Body of pancreas (tissue), 4 donors: ENCODE measurements at regions not wholly inside any gene's neighbourhood (a gene's known extent, or its start where the extent isn't known, plus 50 kb on each side); places are given as distances from the start of the nearest gene placed in this dataset.

Source experiments
- ATAC-seq: fragments of 150-250 bp; one replicate; pipeline ENCODE4 v1.9.1; 2016
- DNase-seq, 4 donors: peaks; one replicate each; pipeline ENCODE4 v3.0.0-alpha.2; 2019
- H3K27ac ChIP-seq, 4 donors: fragments of 200-600 bp; sonication (generic); 1 replicate in 3 of 4; 2 replicates in 1 of 4; pipeline versions ENCODE4 v1.5.1 to v1.6.1; 2016 to 2019; ENCODE audit warnings: mild to moderate bottlenecking in 1 of 4, mixed read lengths in 1 of 4, moderate library complexity in 1 of 4
- H3K27me3 ChIP-seq, 2 donors: fragments of 200-600 bp; sonication (generic); one replicate each; pipeline ENCODE4 v1.6.0; 2016; ENCODE audit warnings: mild to moderate bottlenecking in 1 of 2
- H3K36me3 ChIP-seq, 2 donors: fragments of 200-600 bp; sonication (generic); replicated peaks in 1 of 2; 2 replicates each; pipeline ENCODE4 v1.5.1; 2016; ENCODE audit warnings: low read depth in 2 of 2; ENCODE audit not compliant: insufficient read depth in 1 of 2
- H3K4me1 ChIP-seq: fragments of 200-600 bp; sonication (generic); one replicate; pipeline ENCODE4 v1.6.0; 2016
- H3K4me3 ChIP-seq, 2 donors: fragments of 200-600 bp; sonication (generic); 1 replicate in 1 of 2; 2 replicates in 1 of 2; pipeline ENCODE4 v1.5.1; 2016 to 2019
- H3K9me3 ChIP-seq, 3 donors: fragments of 200-600 bp; sonication (generic); 1 replicate in 2 of 3; 2 replicates in 1 of 3; pipeline ENCODE4 v1.5.1; 2016
- POLR2A ChIP-seq, 3 donors: fragments of 450-650 bp; IDR thresholded peaks; one replicate each; pipeline ENCODE4 v1.6.1; 2016; ENCODE audit warnings: antibody characterized with exemption in 3 of 3, mild to moderate bottlenecking in 2 of 3
- WGBS, 2 donors: methylation state at CpG; one replicate each; pipeline ENCODE4 v1.1.5; 2017; 5-methylcytosine and 5-hydroxymethylcytosine counted together
- intact Hi-C: fragments of 100-400 bp; cut with DNase I; formaldehyde crosslinking; loops from one replicate; pipeline ENCODE4 v1.15.1; 2023
- TF ChIP-seq, protein P1 (sequence below), 7 experiments: fragments of 450-650 bp in 4 of 7; fragments of 200-600 bp in 3 of 7; sonication (generic) in 3 of 7; IDR thresholded peaks; one replicate each; pipeline ENCODE4 v1.5.1; 2016 to 2019; ENCODE audit warnings: antibody characterized with exemption in 7 of 7

DNA sequence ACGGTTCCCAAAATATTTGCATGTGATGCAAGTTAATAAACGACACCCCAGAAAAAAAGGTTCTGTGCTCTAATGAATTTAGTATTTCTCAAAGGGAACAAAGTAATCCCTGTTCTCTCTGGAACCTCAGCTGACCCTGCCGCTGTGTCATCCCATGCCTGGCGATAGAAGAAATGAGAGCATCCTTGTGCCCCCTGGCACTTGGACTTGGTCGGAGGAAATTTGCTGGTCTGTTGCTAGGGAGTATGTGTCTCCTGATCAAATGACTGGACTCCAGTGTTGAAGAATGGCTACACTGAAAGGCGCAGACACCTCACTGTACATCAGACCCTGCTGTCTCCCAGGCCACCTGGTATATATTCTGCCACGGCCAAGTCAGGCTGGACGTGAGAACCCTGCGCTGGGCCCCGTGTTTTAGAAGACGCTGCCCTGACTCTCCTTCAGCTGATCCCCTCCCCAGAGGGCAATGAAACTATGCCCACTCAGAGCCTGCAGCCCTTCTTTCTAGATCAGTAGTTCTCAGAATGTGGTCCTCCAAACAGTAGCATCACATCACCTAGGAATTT is 67.2 kb downstream of the THNSL1 start:
- WGBS, 2 donors, result 85 to 94% methylated on average over 11 of the region's 11 CpGs
- Histone ChIP-seq H3K4me1 (peaks cover 26% of the 10 kb centered on the region), H3K9me3 (no peaks in the 10 kb centered on the region), H3K4me3 (no peak overlapping the region), H3K27ac (no peak overlapping the region), H3K36me3 (no peaks in the 10 kb centered on the region), H3K27me3 (no peaks in the 10 kb centered on the region)
- no peak for DNase-seq
- intact Hi-C loops, result loop anchor here (5.0 kb wide), 1 partner anchor 441 kb away; no protein-coding TSS in a partner anchor
- no peak for TF ChIP-seq POLR2A (IDR thresholded peaks at IDR 0.05)
- TF ChIP-seq, protein P1, sequence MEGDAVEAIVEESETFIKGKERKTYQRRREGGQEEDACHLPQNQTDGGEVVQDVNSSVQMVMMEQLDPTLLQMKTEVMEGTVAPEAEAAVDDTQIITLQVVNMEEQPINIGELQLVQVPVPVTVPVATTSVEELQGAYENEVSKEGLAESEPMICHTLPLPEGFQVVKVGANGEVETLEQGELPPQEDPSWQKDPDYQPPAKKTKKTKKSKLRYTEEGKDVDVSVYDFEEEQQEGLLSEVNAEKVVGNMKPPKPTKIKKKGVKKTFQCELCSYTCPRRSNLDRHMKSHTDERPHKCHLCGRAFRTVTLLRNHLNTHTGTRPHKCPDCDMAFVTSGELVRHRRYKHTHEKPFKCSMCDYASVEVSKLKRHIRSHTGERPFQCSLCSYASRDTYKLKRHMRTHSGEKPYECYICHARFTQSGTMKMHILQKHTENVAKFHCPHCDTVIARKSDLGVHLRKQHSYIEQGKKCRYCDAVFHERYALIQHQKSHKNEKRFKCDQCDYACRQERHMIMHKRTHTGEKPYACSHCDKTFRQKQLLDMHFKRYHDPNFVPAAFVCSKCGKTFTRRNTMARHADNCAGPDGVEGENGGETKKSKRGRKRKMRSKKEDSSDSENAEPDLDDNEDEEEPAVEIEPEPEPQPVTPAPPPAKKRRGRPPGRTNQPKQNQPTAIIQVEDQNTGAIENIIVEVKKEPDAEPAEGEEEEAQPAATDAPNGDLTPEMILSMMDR (IDR thresholded peaks at IDR 0.05), result no peak
- ATAC-seq, result no peak

DNA sequence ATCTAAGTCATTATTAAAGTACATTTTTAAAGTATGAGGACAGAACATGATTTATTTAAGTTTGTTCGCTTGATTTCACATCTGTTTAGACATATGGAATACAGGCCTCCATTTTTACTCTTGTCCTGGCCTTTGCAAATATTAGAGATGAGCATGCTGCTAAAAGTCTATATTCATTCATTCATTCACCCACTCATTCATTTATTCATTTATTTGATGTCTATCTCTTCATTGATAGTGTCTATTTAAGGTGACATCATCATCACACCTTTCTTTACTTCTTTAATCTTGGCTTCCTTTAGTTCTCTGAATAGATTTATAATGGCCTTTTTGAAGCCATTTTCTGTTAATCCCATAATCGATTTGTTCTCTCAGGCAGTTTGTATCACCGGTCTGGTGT is 68.0 kb downstream of the THNSL1 start:
- WGBS, 2 donors, result 87 to 95% methylated on average over 3 of the region's 3 CpGs
- Histone ChIP-seq H3K9me3 (no peaks in the 10 kb centered on the region), H3K27me3 (no peaks in the 10 kb centered on the region), H3K4me1 (peaks cover 22% of the 10 kb centered on the region), H3K4me3 (no peak overlapping the region), H3K36me3 (no peaks in the 10 kb centered on the region), H3K27ac (no peak overlapping the region)
- DNase-seq, result no peak
- TF ChIP-seq POLR2A (IDR thresholded peaks at IDR 0.05), result no peak
- TF ChIP-seq, protein P1 (IDR thresholded peaks at IDR 0.05), result no peak
- intact Hi-C loops, result loop anchor here (5.0 kb wide), 1 partner anchor 442 kb away; no protein-coding TSS in a partner anchor
- no peak for ATAC-seq

DNA sequence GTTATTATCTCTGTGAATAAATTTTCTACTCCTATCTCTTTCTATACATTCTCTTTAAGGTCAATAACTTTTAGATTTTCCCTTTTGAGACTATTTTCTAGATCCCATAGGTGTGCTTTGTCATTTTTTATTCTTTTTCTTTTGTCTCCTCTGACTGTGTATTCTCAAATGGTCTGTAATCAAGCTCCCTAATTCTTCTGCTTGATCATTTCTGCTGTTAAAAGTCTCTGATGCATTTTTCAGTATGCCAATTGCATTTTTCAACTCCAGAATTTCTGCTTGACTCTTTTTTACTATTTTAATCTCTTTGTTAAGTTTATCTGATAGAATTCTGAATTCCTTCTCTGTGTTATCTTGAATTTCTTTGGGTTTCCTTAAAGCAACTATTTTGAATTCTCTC is 78.2 kb downstream of the THNSL1 start:
- Histone ChIP-seq H3K4me1 (no peaks in the 10 kb centered on the region), H3K27ac (no peak overlapping the region), H3K36me3 (no peaks in the 10 kb centered on the region), H3K4me3 (no peak overlapping the region), H3K9me3 (peaks cover 0 to 14% (median 0%) of the 10 kb centered on the region in 3 donors), H3K27me3 (no peaks in the 10 kb centered on the region)
- TF ChIP-seq, protein P1 (IDR thresholded peaks at IDR 0.05), result no peak
- no peak for TF ChIP-seq POLR2A (IDR thresholded peaks at IDR 0.05)
- ATAC-seq (no peak), DNase-seq (no peak)
- intact Hi-C loops, result no loop called here

DNA sequence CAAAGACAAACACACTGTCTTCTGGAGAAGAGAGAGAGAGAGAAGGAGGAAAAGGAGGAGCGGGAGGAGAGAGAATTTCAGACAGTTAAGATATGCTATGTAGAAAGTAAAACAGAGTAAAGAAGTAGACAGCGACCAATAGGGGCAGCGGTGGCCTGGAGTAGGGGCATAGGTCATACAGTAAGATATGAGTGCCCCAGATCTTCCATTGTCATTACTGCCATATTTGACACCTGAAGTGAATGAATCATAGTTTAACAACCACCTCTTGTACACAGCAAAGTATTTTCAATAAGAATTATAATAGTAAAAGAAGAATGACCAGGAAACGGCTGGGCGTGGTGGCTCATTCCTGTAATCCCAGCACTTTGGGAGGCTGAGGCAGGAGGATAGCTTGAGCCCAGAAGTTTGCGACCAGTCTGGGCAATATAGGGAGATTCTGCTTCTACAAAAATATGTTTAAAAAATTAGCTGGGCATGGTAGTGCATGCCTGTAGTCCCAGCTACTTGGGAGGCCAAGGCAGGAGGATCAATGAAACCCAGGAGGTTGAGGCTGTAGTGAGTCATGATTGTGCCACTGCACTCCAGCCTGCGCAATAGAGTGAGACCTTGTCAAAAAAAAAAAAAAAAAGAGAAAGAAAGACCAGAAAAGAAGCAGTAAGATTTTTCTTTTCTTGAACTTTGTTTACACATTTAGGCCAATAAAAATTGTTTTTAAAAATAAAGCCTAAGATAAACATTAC is 77.0 kb upstream of the GPR158 start:
- Histone ChIP-seq H3K4me1 (peaks cover 3% of the 10 kb centered on the region), H3K27me3 (no peaks in the 10 kb centered on the region), H3K9me3 (peaks cover 0 to 14% (median 0%) of the 10 kb centered on the region in 3 donors), H3K36me3 (no peaks in the 10 kb centered on the region), H3K27ac (no peak overlapping the region), H3K4me3 (no peak overlapping the region)
- TF ChIP-seq, protein P1 (IDR thresholded peaks at IDR 0.05), result no peak
- no peak for TF ChIP-seq POLR2A (IDR thresholded peaks at IDR 0.05)
- no peak for ATAC-seq
- intact Hi-C loops, result no loop called here
- DNase-seq, result no peak
- WGBS, 2 donors, result 86 to 91% methylated on average over 7 of the region's 7 CpGs
